GM19043 (cell line): ENCODE measurements at regions not wholly inside any gene's neighbourhood (a gene's known extent, or its start where the extent isn't known, plus 50 kb on each side); places are given as distances from the start of the nearest gene placed in this dataset.

Experiments
- ATAC-seq: cut with Tn5 transposase; IDR thresholded peaks from one replicate; pipeline ENCODE4 v1.9.1; 2021; ENCODE audit warnings: low read depth; ENCODE audit not compliant: unreplicated experiment

- ATAC-seq, result no peak
These were observed 584.4 kb downstream of the PKHD1 start for GRCh38 chr6:51502996-51503395.

DNA sequence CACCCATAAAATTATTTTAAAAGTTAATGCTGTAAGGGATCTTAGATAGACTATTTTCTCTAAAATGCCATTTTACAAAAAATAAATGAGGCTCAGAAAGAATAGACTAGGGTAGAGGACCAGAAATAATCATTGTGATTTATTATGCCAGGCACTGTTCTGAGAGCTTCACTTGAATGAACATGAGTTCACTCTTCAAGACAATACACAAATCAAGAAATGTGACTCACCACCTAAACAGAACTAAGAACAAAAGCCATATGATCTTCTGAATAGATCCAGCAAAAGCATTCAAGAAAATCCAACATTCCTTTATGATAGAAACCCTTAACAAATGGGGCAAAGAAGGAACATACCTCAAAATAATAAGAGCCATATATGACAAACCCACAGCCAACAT lies 582.0 kb downstream of the PKHD1 start:
- ATAC-seq, result no peak

DNA sequence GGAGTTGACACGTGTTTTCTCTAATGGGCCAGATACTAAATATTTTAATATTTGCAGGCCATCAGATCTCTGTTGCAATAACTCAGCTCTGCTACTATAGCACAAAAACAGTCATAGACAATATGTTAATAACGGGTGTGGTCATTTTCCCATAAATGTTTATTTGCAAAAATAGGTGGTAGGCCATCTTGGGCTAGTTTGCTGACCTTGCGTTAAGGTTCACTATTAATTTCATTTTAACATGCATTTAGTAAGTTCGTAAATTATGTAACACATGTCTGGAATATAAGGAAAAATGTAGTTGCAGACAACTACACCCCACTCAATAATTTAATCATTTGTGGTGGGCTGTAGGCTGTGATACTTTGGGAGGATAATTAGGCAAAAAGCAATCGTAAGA lies 577.8 kb downstream of the PKHD1 start:
- ATAC-seq, result no peak

GRCh38 chr6:51511081-51511480 lies 576.3 kb downstream of the PKHD1 start:
- ATAC-seq, result no peak

GRCh38 chr6:51513891-51514747 lies 573.3 kb downstream of the PKHD1 start:
- no peak for ATAC-seq

GRCh38 chr6:51514748-51515402 lies 572.5 kb downstream of the PKHD1 start:
- ATAC-seq, result no peak

GRCh38 chr6:51526049-51526448 lies 561.4 kb downstream of the PKHD1 start:
- ATAC-seq, result no peak

GRCh38 chr6:51526922-51527321 lies 560.5 kb downstream of the PKHD1 start:
- ATAC-seq, result peak; percentile 45

- no peak for ATAC-seq
These were observed 558.9 kb downstream of the PKHD1 start for GRCh38 chr6:51528556-51528955.

- ATAC-seq, result no peak
These were observed 558.2 kb downstream of the PKHD1 start for GRCh38 chr6:51529240-51529639.

DNA sequence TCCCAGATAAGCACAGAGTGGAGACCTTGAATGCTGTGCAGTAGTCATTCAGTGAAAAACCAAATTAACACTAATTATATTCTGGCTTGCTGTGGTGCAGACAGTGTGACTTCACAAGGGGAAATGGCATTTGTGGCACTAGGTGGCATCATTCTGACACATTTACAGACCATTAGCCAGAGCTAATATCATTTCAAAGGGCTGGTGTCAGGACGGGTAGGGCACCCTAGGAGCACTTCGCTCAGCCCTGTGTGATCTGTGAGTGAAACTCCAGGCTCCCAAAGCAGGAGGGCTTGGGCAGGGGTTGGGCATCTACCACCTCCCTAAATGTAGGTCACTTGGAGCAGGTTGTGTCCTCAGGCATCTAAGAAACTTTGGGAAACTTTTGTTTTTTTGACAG lies 555.8 kb downstream of the PKHD1 start:
- ATAC-seq, result no peak

DNA sequence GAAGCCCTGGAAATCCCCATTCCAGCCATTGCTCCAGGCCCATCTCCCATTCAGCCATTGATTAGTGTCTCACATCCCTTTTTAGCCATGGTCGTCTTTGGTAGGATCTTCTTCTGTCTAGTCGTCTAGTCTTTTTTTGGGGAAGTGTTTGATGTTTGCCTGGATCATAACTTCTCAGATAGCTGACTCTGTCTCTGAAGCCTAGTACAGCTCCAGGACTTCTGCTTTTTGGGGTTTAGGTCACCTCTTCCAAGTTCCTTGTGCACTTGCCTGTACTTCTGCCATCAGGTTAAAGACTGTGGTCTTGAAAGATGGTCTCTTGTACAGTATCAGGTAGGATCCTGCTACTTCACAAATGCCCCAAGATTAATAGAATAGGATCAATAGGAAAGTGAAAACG lies 553.5 kb downstream of the PKHD1 start:
- ATAC-seq, result no peak

- ATAC-seq, result no peak
These were observed 552.1 kb downstream of the PKHD1 start for GRCh38 chr6:51535327-51535726.

DNA sequence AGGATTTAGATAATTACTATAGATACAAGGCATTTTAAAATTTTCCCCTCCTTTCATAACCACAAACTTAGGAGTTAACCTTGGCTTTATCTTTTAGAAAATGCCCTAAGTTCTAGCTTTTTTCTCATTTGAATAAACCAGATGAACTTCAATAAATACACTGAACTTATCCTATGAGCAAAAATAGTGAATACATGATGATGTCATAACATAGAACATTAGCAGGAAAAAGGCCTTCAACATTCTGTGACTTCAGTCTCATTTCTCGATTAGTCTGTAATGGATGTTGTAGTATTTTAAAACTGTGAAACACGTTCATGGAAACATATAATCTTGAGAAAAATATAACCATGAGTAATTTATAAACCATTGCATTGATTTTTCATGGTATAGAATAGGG lies 550.7 kb downstream of the PKHD1 start:
- no peak for ATAC-seq

- ATAC-seq, result no peak
These were observed 545.6 kb downstream of the PKHD1 start for GRCh38 chr6:51541847-51542246.

- ATAC-seq, result no peak
These were observed 544.9 kb downstream of the PKHD1 start for GRCh38 chr6:51542475-51542874.

DNA sequence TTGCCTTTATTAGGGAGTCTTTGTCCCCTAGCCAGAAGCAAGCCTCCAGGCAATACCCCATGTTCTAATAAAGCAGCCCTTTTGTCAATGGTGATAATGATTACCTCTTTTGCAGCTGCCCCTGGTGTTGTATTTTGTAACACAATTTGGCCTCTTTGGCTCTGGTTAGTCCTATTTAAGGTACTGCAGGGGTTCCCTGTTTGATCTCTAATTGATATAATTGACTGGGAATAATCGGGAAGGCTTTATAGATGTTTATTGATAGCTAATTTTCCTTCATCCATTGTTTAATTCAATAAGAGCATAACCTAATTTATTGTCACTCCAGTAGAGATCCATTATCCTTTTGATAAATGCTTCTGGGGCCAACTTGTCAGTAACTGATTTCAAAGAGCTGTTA lies 537.2 kb downstream of the PKHD1 start:
- no peak for ATAC-seq

DNA sequence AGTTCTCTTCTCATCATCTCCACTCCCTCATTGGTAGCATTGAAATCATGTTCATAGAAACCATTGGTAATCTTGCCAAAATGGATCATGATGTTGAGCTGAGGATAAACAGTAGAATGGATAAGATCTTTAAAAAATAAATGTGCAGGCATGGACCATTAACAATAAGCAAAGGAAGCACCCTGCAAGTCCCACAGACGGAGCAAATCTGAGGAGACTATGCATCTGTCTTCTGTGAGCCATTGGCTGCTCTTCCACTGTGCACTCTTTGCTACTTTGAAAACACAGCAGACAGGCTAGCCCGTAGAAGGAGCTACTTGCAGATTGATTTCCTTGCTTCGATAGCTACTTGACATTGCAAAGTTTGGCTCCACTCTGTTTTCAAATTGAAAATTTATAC lies 535.0 kb downstream of the PKHD1 start:
- ATAC-seq, result no peak

- no peak for ATAC-seq
These were observed 534.0 kb downstream of the PKHD1 start for GRCh38 chr6:51553246-51554015.

DNA sequence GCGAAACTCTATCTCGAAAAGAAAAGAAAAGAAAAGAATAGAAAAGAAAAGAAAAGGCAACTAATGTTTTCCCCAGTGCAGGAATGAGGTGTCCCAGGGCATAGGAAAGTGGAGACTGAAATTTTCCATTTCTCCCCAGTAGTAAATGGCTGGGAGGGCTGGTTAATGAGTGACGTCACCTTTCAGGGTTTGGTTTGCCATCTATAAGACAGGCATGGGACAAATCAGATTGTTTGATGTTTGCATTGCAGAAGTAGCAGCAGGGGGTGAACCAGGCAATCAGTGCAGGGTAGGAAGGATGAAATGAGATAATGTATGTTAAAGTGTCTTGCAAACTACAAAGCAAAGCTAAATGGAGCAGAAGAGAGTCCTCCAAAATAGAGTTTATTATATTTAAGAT lies 533.4 kb downstream of the PKHD1 start:
- no peak for ATAC-seq

GRCh38 chr6:51559059-51559458 lies 528.4 kb downstream of the PKHD1 start:
- ATAC-seq, result no peak
